Astrocyte (in vitro differentiated cells and primary cell): ENCODE measurements at regions not wholly inside any gene's neighbourhood (a gene's known extent, or its start where the extent isn't known, plus 50 kb on each side); places are given as distances from the start of the nearest gene placed in this dataset.

Experiments used
- DNase-seq: peaks from one replicate; pipeline ENCODE4 v3.0.0-alpha.2; 2010; ENCODE audit warnings: low read depth
- FAIRE-seq: peaks from 2 replicates; lab custom pipeline; 2011; peaks lifted over from hg19 to GRCh38; lab: Jason Lieb, UNC
- H2AFZ ChIP-seq: 2 replicates; pipeline ENCODE4 v1.6.0; 2012; ENCODE audit warnings: low read depth, low read length, inconsistent platforms
- H3K27ac ChIP-seq: 2 replicates; pipeline ENCODE4 v1.5.1; 2011; ENCODE audit warnings: low read depth, low read length, inconsistent platforms
- H3K27me3 ChIP-seq: 2 replicates; pipeline ENCODE4 v1.6.0; 2011; ENCODE audit warnings: low read length, inconsistent platforms; ENCODE audit not compliant: insufficient read depth
- H3K36me3 ChIP-seq: 2 replicates; pipeline ENCODE4 v1.5.1; 2011; ENCODE audit warnings: low read length, inconsistent platforms; ENCODE audit not compliant: insufficient read depth
- H3K4me1 ChIP-seq: 2 replicates; pipeline ENCODE4 v1.5.1; 2011; ENCODE audit warnings: low read length, inconsistent platforms; ENCODE audit not compliant: insufficient read depth
- H3K4me2 ChIP-seq: 2 replicates; pipeline ENCODE4 v1.6.0; 2012; ENCODE audit warnings: low read length, inconsistent platforms
- H3K4me3 ChIP-seq: 2 replicates; pipeline ENCODE4 v1.5.1; 2011; ENCODE audit warnings: low read depth, mild to moderate bottlenecking, low read length, inconsistent platforms; ENCODE audit not compliant: insufficient read depth
- H3K79me2 ChIP-seq: 2 replicates; pipeline ENCODE4 v1.6.0; 2012; ENCODE audit warnings: mild to moderate bottlenecking, low read length, inconsistent platforms; ENCODE audit not compliant: insufficient read depth
- H3K9ac ChIP-seq: 2 replicates; pipeline ENCODE4 v1.6.0; 2012; ENCODE audit warnings: mild to moderate bottlenecking, low read length, inconsistent platforms
- H3K9me3 ChIP-seq: 2 replicates; pipeline ENCODE4 v1.5.1; 2012; ENCODE audit warnings: low read depth, mild to moderate bottlenecking, low read length, inconsistent platforms; ENCODE audit not compliant: insufficient read depth
- H4K20me1 ChIP-seq: 2 replicates; pipeline ENCODE4 v1.6.0; 2012; ENCODE audit warnings: low read length, inconsistent platforms; ENCODE audit not compliant: insufficient read depth
- H3K27ac Mint-ChIP-seq: one replicate; pipeline ENCODE4 v1.8.0; 2021; ENCODE audit warnings: mild to moderate bottlenecking, mixed read lengths; ENCODE audit not compliant: unreplicated experiment
- H3K27me3 Mint-ChIP-seq: one replicate; pipeline ENCODE4 v1.8.0; 2021; ENCODE audit warnings: low read depth, mixed read lengths; ENCODE audit not compliant: unreplicated experiment
- H3K36me3 Mint-ChIP-seq: one replicate; pipeline ENCODE4 v1.8.0; 2021; ENCODE audit warnings: low read depth, mixed read lengths; ENCODE audit not compliant: unreplicated experiment
- H3K4me1 Mint-ChIP-seq: one replicate; pipeline ENCODE4 v1.8.0; 2021; ENCODE audit warnings: low read depth, mixed read lengths; ENCODE audit not compliant: unreplicated experiment
- H3K4me3 Mint-ChIP-seq: one replicate; pipeline ENCODE4 v1.8.0; 2021; ENCODE audit warnings: mild to moderate bottlenecking, moderate library complexity, mixed read lengths; ENCODE audit not compliant: unreplicated experiment
- H3K9me3 Mint-ChIP-seq: one replicate; pipeline ENCODE4 v1.8.0; 2021; ENCODE audit warnings: mild to moderate bottlenecking, mixed read lengths; ENCODE audit not compliant: unreplicated experiment
- CTCF ChIP-seq: IDR thresholded peaks from 2 replicates; pipeline ENCODE4 v1.5.1; 2011; ENCODE audit warnings: low read depth, mild to moderate bottlenecking, inconsistent platforms, low read length, moderate library complexity; ENCODE audit not compliant: insufficient read depth
- EZH2 ChIP-seq: IDR thresholded peaks from 2 replicates; pipeline ENCODE4 v1.6.1; 2012; ENCODE audit warnings: mild to moderate bottlenecking, low read length, inconsistent platforms; ENCODE audit not compliant: insufficient read depth

GRCh38 chr19:28521614-28522544 lies 691.1 kb downstream of the UQCRFS1 start:
- H4K20me1 ChIP-seq: no peaks in the 10 kb centered on the region
- Mint-ChIP-seq H3K9me3 (peaks cover 3% of the 10 kb centered on the region), H3K4me1 (no peaks in the 10 kb centered on the region), H3K27ac (no peak overlapping the region), H3K36me3 (no peaks in the 10 kb centered on the region), H3K4me3 (no peak overlapping the region), H3K27me3 (peaks cover 2% of the 10 kb centered on the region)
- DNase-seq (no peak), FAIRE-seq (no peak)
- no peaks in the 10 kb centered on the region for H3K36me3 ChIP-seq
- no peak overlapping the region for H2AFZ ChIP-seq
- no peaks in the 10 kb centered on the region for H3K79me2 ChIP-seq
- H3K27ac ChIP-seq: no peak overlapping the region
- H3K4me3 ChIP-seq: no peak overlapping the region
- TF ChIP-seq EZH2: no peak
- no peak for TF ChIP-seq CTCF
- H3K4me1 ChIP-seq: no peaks in the 10 kb centered on the region
- H3K4me2 ChIP-seq: no peak overlapping the region
- H3K9ac ChIP-seq: no peak overlapping the region
- H3K9me3 ChIP-seq: no peaks in the 10 kb centered on the region
- H3K27me3 ChIP-seq: no peaks in the 10 kb centered on the region

GRCh38 chr19:28520998-28521568 lies 691.9 kb downstream of the UQCRFS1 start:
- no peaks in the 10 kb centered on the region for H3K79me2 ChIP-seq
- no peaks in the 10 kb centered on the region for H3K36me3 ChIP-seq
- no peaks in the 10 kb centered on the region for H4K20me1 ChIP-seq
- Mint-ChIP-seq H3K9me3 (peaks cover 3% of the 10 kb centered on the region), H3K27me3 (peaks cover 2% of the 10 kb centered on the region), H3K4me3 (no peak overlapping the region), H3K27ac (no peak overlapping the region), H3K36me3 (no peaks in the 10 kb centered on the region), H3K4me1 (no peaks in the 10 kb centered on the region)
- H3K4me1 ChIP-seq: no peaks in the 10 kb centered on the region
- DNase-seq: no peak
- FAIRE-seq: no peak
- H3K27me3 ChIP-seq: no peaks in the 10 kb centered on the region
- H2AFZ ChIP-seq: no peak overlapping the region
- no peak overlapping the region for H3K4me3 ChIP-seq
- no peak overlapping the region for H3K4me2 ChIP-seq
- H3K9ac ChIP-seq: no peak overlapping the region
- H3K27ac ChIP-seq: no peak overlapping the region
- TF ChIP-seq EZH2 (no peak), CTCF (no peak)
- no peaks in the 10 kb centered on the region for H3K9me3 ChIP-seq
